T-helper 9 cell (primary cell): ENCODE measurements at regions not wholly inside any gene's neighbourhood (a gene's known extent, or its start where the extent isn't known, plus 50 kb on each side); places are given as distances from the start of the nearest gene placed in this dataset.

Experiments
- DNase-seq: peaks from one replicate; pipeline ENCODE4 v3.0.0-alpha.2; 2020

DNA sequence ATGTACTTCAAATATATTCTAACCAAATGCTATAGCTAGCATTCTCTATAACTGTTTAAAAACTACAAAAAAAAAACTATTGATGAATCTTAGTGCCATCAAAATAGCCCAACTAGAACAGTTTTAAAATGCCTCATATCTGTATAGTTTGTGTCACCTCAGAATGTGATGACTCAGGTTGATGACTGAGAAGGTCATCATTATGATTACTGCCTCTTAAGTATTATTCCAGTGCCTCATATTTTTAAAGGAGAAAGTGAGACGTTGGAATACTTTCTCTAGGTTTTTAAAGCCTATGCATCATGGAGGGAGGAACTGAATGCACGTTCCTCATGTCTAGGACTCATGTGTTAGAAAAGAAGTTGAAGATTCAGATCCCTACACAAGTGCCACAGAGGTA is 88.2 kb downstream of the TMA16 start:
- no peak for DNase-seq

- no peak for DNase-seq
Observed at GRCh38 chr4:163587867-163588266, 93.4 kb downstream of the TMA16 start.

DNA sequence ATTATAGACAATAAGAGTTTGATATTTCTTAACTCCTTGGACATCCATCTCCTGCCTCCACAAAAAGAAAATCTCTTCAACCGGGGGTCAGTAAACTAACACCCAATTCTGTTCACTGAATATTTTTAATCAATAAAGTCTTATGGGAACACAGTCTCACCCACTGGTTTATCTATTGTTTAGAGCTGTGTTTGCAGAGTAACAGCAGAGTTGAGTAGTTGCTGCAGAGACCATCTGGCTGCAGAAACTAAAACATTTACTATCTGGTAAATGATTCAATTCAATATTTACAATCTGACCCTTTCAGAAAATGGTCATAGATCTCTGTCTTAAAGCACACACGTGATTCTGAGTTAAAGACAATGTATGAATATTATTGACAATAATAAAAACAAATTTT is 94.0 kb downstream of the TMA16 start:
- DNase-seq, result no peak

DNA sequence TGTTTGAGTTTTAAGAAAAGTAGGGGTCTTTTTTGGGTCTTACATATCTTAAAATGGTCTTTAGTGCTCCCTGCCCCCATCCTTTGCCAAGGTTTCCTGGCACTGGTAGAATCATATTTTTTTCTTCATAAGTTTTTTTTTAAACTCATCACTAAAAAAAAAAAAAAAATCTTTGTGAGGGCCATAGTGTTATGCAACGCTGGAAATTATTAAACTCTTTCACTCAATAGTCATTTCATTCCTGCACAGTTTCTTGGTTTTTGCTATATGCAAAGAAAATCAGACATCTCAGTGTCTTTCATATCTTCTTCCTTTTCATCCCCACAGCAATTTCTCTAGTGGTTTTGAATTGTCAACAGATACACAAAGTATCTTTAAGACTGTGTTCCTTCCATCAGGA is 95.6 kb downstream of the TMA16 start:
- DNase-seq, result no peak

- DNase-seq, result no peak
Observed at GRCh38 chr4:163590619-163591264, 96.3 kb downstream of the TMA16 start.

GRCh38 chr4:163591614-163592020 is 97.1 kb downstream of the TMA16 start:
- DNase-seq, result no peak

DNA sequence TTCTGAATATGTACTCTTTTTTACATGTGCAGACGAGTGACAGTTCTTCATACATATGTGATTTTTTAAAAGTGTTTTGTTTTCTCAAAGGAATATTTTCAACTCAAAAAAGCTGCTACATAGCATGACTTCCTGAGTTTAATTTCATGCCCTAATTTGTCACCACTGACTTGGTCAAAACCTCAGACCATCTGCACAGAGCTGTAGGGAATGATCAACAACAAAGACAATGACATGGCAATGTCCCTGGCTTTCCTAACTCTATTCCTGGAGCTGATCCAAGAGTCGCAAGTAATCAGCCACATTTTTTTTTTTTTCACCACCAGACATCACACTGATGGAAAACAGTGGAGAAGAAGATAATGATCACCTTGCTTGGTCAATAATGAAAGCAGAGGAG is 97.7 kb downstream of the TMA16 start:
- DNase-seq, result no peak

DNA sequence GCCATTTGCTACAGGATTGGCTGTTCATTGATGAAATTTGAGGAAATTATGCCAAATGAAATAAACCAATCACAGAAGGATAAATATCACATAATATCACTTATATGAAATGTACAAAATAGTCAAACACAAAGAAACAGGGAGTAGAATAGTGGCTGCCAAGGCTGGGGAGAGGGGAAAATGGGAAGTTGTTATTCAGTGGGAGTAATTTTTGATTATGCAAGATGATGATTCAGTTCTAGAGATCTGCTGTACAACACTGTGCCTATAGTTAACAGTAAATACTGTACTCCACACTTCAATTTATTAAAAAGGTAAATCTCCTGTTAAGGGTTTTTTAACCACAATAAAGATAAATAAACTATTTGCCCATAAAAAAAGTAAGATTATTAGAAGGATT is 101.1 kb downstream of the TMA16 start:
- DNase-seq, result no peak

DNA sequence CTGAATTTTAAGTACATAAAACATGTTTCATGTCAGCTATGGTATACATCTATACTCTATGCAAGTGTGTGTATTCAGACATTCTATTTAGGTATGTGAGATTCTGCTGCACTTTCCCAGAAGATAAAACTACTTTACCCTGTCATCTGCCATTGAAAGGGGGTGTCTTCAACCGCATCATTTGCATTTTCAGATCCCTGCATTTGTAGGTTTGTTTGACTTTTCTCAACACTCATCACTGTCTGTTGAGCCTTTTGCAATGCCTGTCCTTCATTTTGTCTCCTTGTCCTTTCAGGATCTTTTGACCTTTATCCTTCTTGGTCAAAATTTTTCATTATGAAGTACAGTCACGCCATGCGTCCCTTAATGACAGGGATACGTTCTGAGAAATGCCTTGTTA is 103.5 kb downstream of the TMA16 start:
- DNase-seq, result no peak

GRCh38 chr4:163598489-163598888 is 104.0 kb downstream of the TMA16 start:
- no peak for DNase-seq

DNA sequence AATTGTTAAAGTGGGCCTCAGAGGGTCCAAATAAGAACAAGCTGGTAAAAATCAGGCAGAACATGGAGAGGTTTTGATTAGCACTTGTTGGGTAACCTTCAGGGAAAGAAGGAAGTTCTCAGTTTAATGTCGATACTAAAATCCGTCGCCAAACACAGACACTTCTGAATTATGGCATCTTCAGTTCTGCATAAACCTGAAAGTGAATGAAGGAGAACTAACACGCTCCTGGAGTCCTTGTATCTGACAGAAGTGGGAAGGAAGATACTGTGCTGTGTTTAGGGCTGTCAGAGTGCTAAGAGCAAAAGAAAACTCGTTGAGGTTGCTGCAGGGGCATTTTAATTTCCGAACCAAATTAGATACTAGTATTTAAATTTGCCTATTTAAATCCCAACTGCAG is 106.2 kb downstream of the TMA16 start:
- DNase-seq, result no peak

DNA sequence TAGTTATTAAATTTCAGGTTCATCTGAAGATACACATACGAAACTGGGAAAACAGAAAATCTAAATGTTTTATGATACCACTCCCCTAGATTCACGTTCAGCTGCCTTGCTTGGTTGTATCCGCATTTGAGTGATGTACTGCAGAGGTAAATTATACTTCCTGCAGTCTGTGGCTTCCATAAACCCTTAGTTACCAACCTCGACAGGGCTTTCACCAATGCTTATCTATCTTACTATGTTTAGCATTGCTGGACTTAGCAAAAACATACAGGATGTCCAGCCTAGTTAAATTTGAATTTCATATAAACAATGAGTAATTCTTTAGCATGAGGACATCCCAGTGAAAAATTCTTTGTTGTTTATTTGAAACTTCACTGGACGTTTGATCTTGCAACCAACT is 108.8 kb downstream of the TMA16 start:
- no peak for DNase-seq

- DNase-seq, result no peak
Observed at GRCh38 chr4:163606896-163607691, 112.6 kb downstream of the TMA16 start.

- no peak for DNase-seq
Observed at GRCh38 chr4:163609019-163609418, 114.5 kb downstream of the TMA16 start.

- no peak for DNase-seq
Observed at GRCh38 chr4:163610648-163611047, 116.2 kb downstream of the TMA16 start.

DNA sequence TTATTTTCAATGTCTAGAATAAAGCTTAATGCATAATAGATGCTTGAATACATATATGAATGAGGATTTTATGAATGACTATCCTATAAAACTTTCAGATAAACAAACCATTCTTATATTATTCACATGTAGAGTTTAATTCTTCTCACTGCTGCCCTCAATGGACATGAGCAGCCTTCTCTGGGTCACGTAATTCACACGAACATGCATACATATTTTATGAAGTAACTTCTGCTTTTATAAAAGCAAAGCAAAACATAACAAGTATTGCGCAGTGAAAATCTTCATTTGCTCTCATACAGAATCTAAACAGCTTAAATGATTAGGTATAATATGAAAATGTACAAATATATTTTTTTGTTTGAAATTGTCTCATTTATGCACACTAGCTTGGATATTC is 116.7 kb downstream of the TMA16 start:
- no peak for DNase-seq

DNA sequence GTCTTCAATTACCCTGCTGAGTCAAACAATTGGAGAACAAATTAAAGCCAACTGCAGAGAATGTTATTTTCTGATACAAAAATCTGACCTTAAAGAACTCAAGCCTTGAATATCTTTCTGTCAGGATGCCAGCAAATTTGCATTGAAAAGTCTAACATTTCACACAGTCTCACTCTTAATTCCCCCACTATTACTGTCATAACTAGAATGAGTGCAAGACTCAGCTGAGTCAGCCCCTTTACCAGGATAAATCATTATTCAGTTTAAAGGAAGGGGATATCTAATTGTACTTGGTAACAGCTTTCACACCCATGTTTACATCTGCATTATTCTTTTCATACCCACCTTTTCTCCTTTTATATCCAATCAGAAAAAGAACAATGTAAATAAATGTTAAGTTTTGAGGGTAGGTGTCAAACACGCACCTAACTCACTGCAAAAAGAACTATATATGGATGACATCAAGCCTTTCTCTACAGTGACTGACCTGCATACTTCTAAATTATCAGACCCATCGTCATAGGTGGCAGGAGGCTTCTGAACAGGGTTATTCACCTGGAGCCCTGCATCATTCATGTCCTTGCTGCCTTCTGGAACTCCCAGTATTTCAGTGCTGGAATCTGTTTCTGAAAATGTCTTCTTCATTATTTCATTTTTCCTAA is 117.4 kb downstream of the TMA16 start:
- no peak for DNase-seq

GRCh38 chr4:163612762-163613161 is 118.3 kb downstream of the TMA16 start:
- DNase-seq, result no peak

- DNase-seq, result no peak
Observed at GRCh38 chr4:163613383-163613782, 118.9 kb downstream of the TMA16 start.

DNA sequence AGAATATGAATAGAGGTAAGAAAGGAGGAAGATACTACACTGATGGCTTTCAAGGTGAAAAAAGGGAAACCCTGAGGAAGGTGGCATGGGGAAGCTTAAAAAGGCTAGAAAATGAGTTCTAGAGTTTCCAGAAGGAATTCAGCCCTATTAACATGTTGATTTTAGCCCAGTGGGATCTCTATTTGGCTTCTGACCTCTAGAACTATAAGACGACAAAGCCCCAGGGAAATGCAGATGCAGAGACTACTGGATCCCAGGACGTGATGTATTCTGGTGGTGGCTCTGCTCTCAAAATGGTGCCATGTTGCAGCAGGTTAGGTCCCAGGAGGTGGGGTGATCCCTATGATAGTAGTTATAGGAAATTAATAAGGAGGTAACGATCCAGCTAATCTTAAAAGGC is 120.4 kb downstream of the TMA16 start:
- no peak for DNase-seq

DNA sequence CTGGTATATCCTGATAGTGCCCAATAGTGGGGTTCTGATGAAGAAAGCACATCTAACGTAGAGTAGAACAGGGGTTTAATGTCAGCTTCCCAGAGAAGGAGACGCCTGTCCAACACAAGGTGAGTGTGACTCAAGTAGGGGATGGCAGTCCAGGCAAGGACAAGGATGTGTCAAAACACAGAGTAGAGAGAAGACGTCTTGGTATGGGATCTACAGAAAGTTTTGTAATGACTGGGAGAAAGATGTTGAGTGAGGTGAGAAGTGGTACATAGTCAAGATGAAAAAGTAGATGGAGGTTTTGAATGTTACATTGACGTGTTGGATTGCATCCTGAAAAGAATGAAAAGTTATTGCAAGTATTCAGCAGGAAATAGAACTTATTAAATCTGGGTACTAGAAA is 124.4 kb downstream of the TMA16 start:
- no peak for DNase-seq

GRCh38 chr4:163620738-163621137 is 126.2 kb downstream of the TMA16 start:
- no peak for DNase-seq

GRCh38 chr4:163621821-163622220 is 127.3 kb downstream of the TMA16 start:
- DNase-seq, result no peak

GRCh38 chr4:163622379-163623035 is 128.0 kb downstream of the TMA16 start:
- DNase-seq, result no peak
